Stimulated activated naive CD8-positive, alpha-beta T cell treated with anti-CD3 and anti-CD28 coated beads, Interleukin-15, amount 100 ng/mL, for 72 hours (primary cell): ENCODE measurements at regions not wholly inside any gene's neighbourhood (a gene's known extent, or its start where the extent isn't known, plus 50 kb on each side); places are given as distances from the start of the nearest gene placed in this dataset.

Experiments used
- ATAC-seq: fragments of 150-1000 bp; cut with Tn5 transposase; 2 replicates; pipeline ENCODE4 v1.10.0; 2021; ENCODE audit warnings: mild to moderate bottlenecking, moderate library complexity
- DNase-seq, 2 donors: peaks; one replicate each; pipeline ENCODE4 v3.0.0; 2021 to 2022
- H3K27ac Mint-ChIP-seq, 2 donors: one replicate each; pipeline ENCODE4 v1.8.0; 2022; ENCODE audit warnings: mild to moderate bottlenecking in 2 of 2, mixed read lengths in 2 of 2, moderate library complexity in 2 of 2
- H3K27me3 Mint-ChIP-seq: one replicate; pipeline ENCODE4 v1.8.0; 2022; ENCODE audit warnings: mixed read lengths
- H3K4me1 Mint-ChIP-seq: one replicate; pipeline ENCODE4 v1.8.0; 2022; ENCODE audit warnings: mild to moderate bottlenecking, mixed read lengths
- H3K4me3 Mint-ChIP-seq, 2 donors: one replicate each; pipeline ENCODE4 v1.8.0; 2022; ENCODE audit warnings: mild to moderate bottlenecking in 2 of 2, mixed read lengths in 2 of 2, moderate library complexity in 1 of 2
- H3K9me3 Mint-ChIP-seq, 2 donors: one replicate each; pipeline ENCODE4 v1.8.0; 2022; ENCODE audit warnings: mixed read lengths in 2 of 2

DNA sequence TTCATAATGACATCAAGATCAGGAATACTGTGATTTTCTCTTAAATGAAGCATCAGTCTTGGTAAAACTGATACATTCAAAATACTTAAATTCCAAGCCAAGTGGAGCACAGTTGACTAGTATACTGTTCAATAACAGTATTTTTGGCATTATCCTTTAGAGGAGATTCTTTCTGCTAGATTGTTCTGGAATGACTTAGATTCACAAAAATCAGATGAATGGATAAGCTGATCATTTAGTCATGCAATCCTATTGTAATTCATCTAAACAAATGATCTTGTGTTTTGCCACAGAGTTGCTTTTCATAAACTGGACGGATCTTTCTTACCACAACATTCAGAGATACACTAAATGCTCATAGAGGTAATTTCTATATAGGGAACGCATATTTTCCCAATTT lies 232.0 kb downstream of the CXXC4 start:
- H3K27me3 Mint-ChIP-seq: no peaks in the 10 kb centered on the region
- no peak for DNase-seq
- no peak for ATAC-seq
- no peak overlapping the region for H3K27ac Mint-ChIP-seq
- H3K4me3 Mint-ChIP-seq: no peak overlapping the region
- H3K4me1 Mint-ChIP-seq: no peaks in the 10 kb centered on the region
- no peaks in the 10 kb centered on the region for H3K9me3 Mint-ChIP-seq

DNA sequence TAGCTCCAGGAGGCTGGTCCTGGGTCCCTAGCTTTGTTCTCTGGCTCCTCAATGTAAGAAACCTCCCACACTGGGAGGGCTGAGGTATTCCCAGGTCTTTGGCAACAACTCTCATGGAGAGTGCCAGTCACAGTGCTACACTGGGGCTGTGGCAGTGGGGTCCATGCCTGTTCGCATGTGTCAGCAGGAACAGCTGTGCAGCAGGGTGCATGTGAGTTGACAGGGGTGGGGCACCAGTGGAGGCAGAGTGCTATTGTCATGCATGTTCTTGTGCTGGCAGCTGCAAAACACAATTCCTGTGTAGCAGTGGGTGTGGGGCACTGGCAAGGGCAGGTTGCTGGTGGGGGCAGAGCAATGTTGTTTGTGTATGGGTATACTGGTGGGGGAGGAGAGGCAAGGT lies 246.0 kb downstream of the CXXC4 start:
- ATAC-seq: no peak
- Mint-ChIP-seq H3K4me3 (no peak overlapping the region), H3K9me3 (peaks cover 12 to 25% of the 10 kb centered on the region in 2 donors), H3K27me3 (no peaks in the 10 kb centered on the region), H3K4me1 (no peaks in the 10 kb centered on the region), H3K27ac (no peak overlapping the region)
- no peak for DNase-seq

DNA sequence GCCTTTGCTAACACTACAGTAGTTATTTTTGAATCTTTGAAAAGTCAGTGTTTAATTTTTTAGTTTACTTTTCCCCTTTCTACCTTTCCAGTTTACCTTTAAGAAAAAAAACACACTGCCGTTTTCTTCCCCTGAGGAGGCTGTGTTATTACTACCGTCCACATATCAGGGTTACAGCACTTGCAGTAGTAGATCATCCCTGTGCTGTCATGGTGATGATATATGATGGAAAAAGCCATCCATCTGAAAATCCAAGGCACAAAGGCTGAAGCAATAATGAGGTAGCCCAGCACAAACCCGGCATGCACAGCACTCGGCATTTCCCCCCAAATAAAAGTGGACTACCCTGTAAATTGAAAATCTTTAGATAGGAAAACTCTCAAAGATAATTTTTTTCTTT lies 258.7 kb downstream of the CXXC4 start:
- Mint-ChIP-seq H3K4me1 (no peaks in the 10 kb centered on the region), H3K27ac (no peak overlapping the region), H3K4me3 (no peak overlapping the region), H3K27me3 (no peaks in the 10 kb centered on the region), H3K9me3 (peaks cover 5 to 8% of the 10 kb centered on the region in 2 donors)
- ATAC-seq (no peak), DNase-seq (no peak)

DNA sequence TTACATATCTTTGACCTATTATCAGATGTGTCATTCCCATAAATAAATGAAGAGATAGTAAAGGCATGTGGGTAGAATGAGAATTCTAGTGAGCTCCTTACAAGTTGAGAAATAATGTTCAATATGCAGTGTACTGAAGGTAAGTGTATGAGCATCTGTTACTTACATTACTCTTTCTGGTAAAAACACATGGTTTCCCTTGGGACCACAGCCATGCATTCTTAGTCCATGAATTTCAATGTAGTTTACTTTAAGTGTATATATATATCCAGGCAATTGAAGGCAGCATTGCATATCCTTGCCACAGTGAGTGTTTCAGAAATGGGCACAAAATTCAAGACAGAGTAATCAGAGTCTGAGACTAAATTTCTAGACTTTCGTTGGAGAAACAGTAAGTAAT lies 277.2 kb downstream of the CXXC4 start:
- ATAC-seq: no peak
- DNase-seq: no peak
- no peak overlapping the region for H3K27ac Mint-ChIP-seq
- peaks cover 0 to 8% of the 10 kb centered on the region in 2 donors for H3K9me3 Mint-ChIP-seq
- H3K4me3 Mint-ChIP-seq: no peak overlapping the region
- no peaks in the 10 kb centered on the region for H3K4me1 Mint-ChIP-seq
- no peaks in the 10 kb centered on the region for H3K27me3 Mint-ChIP-seq

DNA sequence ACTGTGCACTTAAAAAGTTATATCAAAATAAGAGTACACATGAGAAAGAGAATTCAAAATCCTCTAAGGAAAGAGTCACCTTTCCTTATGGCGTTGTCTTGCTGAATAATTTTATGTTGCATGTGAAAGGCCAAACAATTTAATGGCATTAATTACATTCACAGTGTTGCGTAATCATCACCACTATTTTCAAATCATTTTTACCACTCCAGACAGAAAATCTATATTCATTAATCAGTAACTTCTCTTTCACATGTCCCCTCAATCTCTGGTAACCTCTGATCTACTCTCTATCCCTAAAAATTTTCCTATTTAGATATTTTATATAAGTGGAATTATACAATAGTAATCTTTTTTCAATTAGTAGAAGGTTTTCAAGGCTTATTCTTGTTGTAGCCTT lies 283.0 kb downstream of the CXXC4 start:
- no peak for DNase-seq
- Mint-ChIP-seq H3K27ac (no peak overlapping the region), H3K4me1 (no peaks in the 10 kb centered on the region), H3K4me3 (no peak overlapping the region), H3K9me3 (peaks cover 0 to 8% of the 10 kb centered on the region in 2 donors), H3K27me3 (no peaks in the 10 kb centered on the region)
- no peak for ATAC-seq

DNA sequence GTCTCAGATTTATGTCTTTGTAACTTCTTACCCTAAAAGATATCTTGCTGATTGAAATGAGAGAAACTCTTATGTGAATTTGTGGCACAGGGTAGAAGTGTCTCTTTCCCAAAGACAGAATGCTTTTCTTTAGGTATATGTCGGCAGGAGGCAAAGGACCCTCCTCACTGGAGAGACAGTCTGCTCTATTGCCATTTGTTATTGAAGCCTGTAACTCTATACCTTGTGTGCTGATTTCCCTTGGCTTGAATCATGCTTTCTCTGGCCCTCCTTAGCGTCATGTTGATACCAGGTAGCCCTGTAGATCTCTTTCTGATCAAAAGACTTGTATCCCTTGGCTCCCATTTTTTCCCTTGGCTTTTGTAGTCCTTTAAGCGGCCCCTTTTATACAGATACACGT lies 284.3 kb downstream of the CXXC4 start:
- H3K27ac Mint-ChIP-seq: no peak overlapping the region
- H3K4me3 Mint-ChIP-seq: no peak overlapping the region
- H3K4me1 Mint-ChIP-seq: no peaks in the 10 kb centered on the region
- ATAC-seq (no peak), DNase-seq (no peak)
- H3K27me3 Mint-ChIP-seq: no peaks in the 10 kb centered on the region
- peaks cover 0 to 8% of the 10 kb centered on the region in 2 donors for H3K9me3 Mint-ChIP-seq

DNA sequence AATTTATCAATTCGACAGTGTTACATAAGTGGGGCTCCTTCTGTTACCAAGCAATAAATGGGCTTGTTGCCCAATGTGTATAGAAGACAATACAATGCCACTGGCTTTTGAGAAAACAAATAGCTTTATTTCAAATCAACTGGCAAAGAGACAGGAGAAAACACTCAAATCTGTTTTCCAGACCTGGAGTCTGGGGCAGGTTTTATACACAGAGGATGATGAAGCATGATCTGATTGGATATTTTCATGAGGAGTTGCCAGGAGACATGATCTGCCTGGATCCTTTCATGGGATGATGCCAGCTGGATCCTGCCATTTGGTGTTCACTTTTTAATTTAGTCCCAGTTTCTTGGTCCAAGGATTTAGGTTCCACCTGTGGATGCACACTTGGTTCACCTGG lies 287.9 kb downstream of the CXXC4 start:
- Mint-ChIP-seq H3K4me3 (no peak overlapping the region), H3K27ac (no peak overlapping the region), H3K27me3 (no peaks in the 10 kb centered on the region), H3K4me1 (no peaks in the 10 kb centered on the region), H3K9me3 (peaks cover 0 to 7% of the 10 kb centered on the region in 2 donors)
- DNase-seq (no peak), ATAC-seq (no peak)

DNA sequence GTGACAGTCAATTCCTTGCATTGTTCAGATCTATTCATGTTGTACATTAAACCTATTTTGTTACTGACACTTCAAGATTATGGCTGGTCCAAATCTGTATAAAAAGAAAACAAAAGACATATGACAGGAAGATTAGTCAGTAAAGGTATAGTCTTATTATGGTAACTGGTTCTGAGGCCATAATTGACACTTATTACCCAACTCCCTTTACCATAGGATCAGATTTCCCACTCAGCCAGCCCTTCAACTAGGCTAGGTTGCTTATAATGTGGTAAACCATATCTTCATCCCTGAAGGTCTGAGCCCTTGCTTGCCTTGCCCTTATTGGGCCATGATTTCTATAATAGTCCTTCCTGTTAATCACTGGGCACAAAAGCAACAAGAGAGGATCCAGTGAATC lies 289.6 kb downstream of the CXXC4 start:
- Mint-ChIP-seq H3K4me3 (no peak overlapping the region), H3K9me3 (peaks cover 0 to 16% of the 10 kb centered on the region in 2 donors), H3K27ac (no peak overlapping the region), H3K4me1 (no peaks in the 10 kb centered on the region), H3K27me3 (no peaks in the 10 kb centered on the region)
- DNase-seq (no peak), ATAC-seq (no peak)

DNA sequence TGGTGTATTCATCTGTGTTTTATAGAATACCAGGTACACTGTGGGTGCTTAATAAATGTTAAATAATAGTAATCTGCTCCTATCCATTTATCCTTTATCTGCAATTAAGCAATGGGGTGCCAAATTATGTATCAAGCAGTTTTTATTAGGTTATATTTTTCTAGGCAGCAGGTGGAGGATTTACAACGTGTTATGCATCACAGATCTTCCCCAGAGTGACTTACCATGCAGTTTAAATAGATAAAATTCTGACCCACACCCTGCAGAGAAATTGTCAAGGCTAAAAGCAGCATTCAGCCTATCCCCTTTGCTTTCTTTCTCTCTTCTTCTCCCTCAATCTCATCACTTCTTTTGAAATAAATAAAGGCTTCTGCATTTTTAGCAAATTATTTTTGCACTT lies 306.4 kb downstream of the CXXC4 start:
- H3K27ac Mint-ChIP-seq: no peak overlapping the region
- ATAC-seq (no peak), DNase-seq (no peak)
- peaks cover 0 to 7% of the 10 kb centered on the region in 2 donors for H3K9me3 Mint-ChIP-seq
- no peaks in the 10 kb centered on the region for H3K4me1 Mint-ChIP-seq
- no peaks in the 10 kb centered on the region for H3K27me3 Mint-ChIP-seq
- H3K4me3 Mint-ChIP-seq: no peak overlapping the region

DNA sequence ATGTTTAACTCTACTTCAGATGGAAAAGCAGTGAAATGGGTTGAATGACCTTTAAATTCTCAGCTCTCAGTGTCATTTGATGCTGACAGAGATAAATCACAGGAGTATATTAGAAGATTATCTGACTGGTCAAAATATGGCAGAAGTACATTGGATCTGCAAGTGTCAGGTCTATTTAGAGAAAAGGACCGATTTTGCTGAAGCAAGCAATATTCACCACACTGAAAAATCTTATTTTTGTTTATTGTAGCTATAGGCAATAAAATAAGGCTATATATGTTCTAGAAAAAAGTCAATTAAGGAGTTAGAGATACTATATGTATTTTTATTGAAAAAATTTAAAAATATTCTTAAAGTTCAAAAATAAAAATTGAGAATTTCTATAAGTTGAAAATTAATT lies 325.3 kb downstream of the CXXC4 start:
- no peaks in the 10 kb centered on the region for H3K27me3 Mint-ChIP-seq

DNA sequence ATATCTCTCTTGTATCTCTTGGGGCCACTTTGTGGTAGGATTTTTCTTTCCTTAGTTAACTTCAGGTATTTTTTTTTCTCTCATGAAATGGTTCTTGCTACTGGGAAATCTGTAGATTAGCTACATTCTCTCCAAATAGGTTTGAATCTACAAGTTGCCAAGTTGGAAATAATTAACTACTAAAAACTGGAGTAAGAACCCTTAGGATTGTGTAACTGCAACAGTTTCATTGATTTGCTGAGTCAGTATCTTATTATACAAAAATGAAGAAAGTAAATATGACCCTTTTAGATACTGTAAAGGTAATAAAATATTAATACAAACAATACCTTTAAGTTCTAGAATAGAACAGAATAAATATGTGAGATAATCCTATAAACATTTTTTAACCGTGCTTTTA lies 327.9 kb downstream of the CXXC4 start:
- no peaks in the 10 kb centered on the region for H3K4me1 Mint-ChIP-seq
- peaks cover 0 to under 1% of the 10 kb centered on the region in 2 donors for H3K9me3 Mint-ChIP-seq
- ATAC-seq (no peak), DNase-seq (no peak)
- H3K27ac Mint-ChIP-seq: no peak overlapping the region
- no peak overlapping the region for H3K4me3 Mint-ChIP-seq
- H3K27me3 Mint-ChIP-seq: no peaks in the 10 kb centered on the region

More for the DNA sequence above, 325.3 kb downstream of the CXXC4 start:
- Mint-ChIP-seq H3K4me1 (no peaks in the 10 kb centered on the region), H3K27ac (no peak overlapping the region), H3K9me3 (peaks cover 0 to 5% of the 10 kb centered on the region in 2 donors), H3K4me3 (no peak overlapping the region)
- DNase-seq (no peak), ATAC-seq (no peak)

DNA sequence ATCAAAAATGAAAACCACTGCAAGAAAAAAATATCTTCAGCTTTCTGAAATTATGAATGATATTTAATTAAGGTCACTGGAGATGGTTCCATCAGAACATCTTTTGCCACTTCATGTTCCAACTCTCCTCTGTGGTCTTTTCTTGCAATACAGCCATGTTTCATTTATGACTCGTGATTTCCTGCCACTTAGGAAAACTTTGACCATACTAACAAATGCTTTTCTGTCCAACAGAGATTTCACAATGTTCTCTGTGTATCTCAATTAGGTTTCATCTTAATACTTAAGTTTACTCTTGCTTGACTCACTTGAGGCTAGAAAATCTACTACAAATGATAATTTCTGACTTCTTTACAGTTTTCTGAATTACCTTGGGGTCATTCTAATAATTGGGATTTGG lies 330.9 kb downstream of the CXXC4 start:
- H3K27ac Mint-ChIP-seq: no peak overlapping the region
- H3K27me3 Mint-ChIP-seq: no peaks in the 10 kb centered on the region
- H3K9me3 Mint-ChIP-seq: no peaks in the 10 kb centered on the region
- H3K4me3 Mint-ChIP-seq: no peak overlapping the region
- ATAC-seq (no peak), DNase-seq (no peak)
- no peaks in the 10 kb centered on the region for H3K4me1 Mint-ChIP-seq

DNA sequence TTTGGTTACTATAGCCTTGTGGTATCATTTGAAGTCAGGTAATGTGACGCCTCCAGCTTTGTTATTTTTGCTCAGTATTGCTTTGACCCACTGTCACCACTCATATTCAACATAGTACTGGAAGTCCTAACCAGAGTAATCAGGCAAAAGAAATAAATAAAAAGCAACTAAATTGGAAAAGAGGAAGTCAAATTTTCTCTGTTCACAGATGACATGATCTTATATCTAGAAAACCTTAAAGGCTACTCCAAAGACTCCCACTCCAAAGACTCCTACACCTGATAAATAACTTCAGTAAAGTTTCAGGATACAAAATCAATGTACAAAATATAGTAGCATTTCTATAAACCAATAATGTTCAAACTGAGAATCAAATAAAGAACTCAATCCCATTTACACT lies 348.6 kb downstream of the CXXC4 start:
- Mint-ChIP-seq H3K4me3 (no peak overlapping the region), H3K9me3 (no peaks in the 10 kb centered on the region), H3K4me1 (no peaks in the 10 kb centered on the region), H3K27me3 (no peaks in the 10 kb centered on the region), H3K27ac (no peak overlapping the region)
- DNase-seq (no peak), ATAC-seq (no peak)

DNA sequence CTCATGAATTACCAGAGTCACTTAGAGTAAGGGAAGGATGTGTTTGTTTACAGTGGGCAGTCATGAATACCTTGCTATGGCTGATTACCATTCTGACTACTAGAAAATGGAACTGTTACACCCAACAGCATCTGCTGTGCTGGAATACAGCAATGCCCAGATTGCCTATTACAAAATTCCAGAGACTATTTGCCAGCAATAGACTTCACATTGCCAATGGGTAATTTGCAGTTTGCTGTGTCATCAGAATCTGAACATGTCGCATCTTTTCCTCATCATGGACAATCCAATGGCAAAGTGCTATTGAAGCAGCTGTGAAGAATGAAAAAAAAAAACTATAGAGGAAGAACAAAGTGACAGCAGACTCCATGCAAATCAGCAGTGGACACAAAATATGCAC lies 356.6 kb downstream of the CXXC4 start:
- no peak for DNase-seq
- no peak overlapping the region for H3K4me3 Mint-ChIP-seq
- H3K9me3 Mint-ChIP-seq: no peaks in the 10 kb centered on the region
- H3K27ac Mint-ChIP-seq: no peak overlapping the region
- ATAC-seq: no peak
- H3K4me1 Mint-ChIP-seq: no peaks in the 10 kb centered on the region
- H3K27me3 Mint-ChIP-seq: no peaks in the 10 kb centered on the region

DNA sequence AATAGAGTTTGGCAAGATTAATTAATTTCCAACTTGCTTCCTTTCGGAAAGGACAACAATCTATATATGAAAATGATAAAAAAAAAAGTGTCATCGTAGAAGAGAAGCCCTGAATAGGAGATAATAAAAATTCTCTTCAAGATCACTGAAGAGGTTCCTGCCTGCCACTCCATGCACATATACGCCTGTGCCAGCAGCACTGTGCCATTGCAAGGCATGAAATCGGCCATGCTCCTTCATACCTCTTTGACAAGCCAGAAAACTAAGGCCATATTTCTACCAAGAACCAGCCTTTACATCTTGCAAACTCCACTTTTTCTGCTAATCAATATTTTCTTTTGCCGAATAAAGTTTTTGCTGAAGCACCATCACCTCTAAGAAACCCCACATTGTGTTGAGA lies 365.5 kb downstream of the CXXC4 start:
- Mint-ChIP-seq H3K9me3 (no peaks in the 10 kb centered on the region), H3K27ac (no peak overlapping the region), H3K4me1 (no peaks in the 10 kb centered on the region), H3K4me3 (no peak overlapping the region), H3K27me3 (no peaks in the 10 kb centered on the region)
- DNase-seq: no peak
- no peak for ATAC-seq

DNA sequence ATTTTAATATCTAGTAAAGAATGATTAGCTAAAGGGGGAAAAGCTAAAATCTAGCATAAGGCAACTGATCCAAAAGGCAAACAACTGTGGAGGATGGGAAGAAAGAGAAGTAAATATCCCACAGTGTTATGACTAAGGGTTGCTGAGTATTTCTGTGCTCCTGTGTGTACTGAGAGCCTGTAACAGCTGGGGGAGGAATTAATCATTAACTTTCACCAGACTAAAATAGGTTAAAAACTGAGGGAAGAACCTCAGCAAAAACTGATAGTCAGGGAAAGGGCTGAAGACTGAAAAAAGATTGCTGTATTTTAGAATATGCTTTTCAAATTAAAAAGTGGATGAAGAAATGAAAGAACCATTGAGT lies 365.9 kb downstream of the CXXC4 start:
- H3K4me3 Mint-ChIP-seq: no peak overlapping the region
- H3K27ac Mint-ChIP-seq: no peak overlapping the region
- no peak for DNase-seq
- H3K4me1 Mint-ChIP-seq: no peaks in the 10 kb centered on the region
- no peaks in the 10 kb centered on the region for H3K27me3 Mint-ChIP-seq
- no peaks in the 10 kb centered on the region for H3K9me3 Mint-ChIP-seq
- ATAC-seq: no peak

DNA sequence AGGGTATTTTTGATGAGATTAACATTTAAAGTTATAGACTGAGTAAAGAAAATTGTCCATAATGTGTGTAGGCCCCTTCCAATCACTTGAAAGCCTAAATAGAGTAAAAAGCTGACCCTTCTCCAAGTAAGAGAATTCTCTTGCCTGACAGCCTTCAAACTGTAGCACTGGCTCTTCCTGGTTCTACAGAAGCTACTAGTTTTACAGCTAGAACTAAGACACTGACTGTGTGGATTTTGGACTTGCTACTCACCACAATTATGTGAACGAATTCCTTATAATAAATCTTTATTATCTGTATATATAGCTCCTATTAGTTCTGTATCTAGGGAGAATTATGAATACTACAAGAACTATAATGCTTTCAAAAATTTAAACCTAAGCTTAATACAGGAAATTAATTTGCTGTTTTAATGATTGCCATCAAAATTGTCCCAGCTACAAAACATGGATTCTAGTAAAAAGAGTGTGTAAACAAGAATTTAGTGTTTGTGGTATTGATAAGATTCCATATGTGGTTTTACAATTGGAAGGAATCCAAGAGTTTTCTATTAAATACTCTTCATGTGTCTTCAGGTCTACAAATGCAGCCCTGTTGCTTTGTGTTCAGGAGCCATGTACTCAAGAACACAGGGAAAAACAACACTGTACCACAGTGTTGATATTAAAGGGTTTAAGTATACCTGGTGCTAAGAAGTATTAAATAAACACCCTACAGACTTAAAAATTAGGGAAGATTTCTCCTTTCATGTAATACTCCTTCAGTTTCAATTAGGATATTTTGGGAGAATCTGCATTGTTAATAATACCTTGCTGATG lies 366.5 kb downstream of the CXXC4 start:
- no peak overlapping the region for H3K4me3 Mint-ChIP-seq
- peaks cover 4 to 5% of the 10 kb centered on the region in 2 donors for H3K9me3 Mint-ChIP-seq
- no peak overlapping the region for H3K27ac Mint-ChIP-seq
- ATAC-seq (no peak), DNase-seq (no peak)
- no peaks in the 10 kb centered on the region for H3K4me1 Mint-ChIP-seq
- H3K27me3 Mint-ChIP-seq: no peaks in the 10 kb centered on the region
